ENCODE measurements at regions not wholly inside any gene's neighbourhood (a gene's known extent, or its start where the extent isn't known, plus 50 kb on each side); places are given as distances from the start of the nearest gene placed in this dataset.
"Not testable (repeated sequence)": the region's sequence is repeated elsewhere in the genome, so short reads cannot be mapped to it uniquely, and the experiment has no call there.

- no peak for TF ChIP-seq CTCF (IDR thresholded peaks at IDR 0.05; ENCODE audit: borderline replicate concordance, extremely low read depth, insufficient read depth)
- Histone ChIP-seq H3K4me3 (ENCODE audit: low read length in 3 of 3) (no peak overlapping the region), H3K36me3 (ENCODE audit: control insufficient read depth in 2 of 3, insufficient read depth in 3 of 3, low read length in 3 of 3) (no peaks in the 10 kb centered on the region), H3K4me1 (ENCODE audit: control insufficient read depth in 2 of 3, insufficient read depth in 2 of 3, low read depth in 1 of 3, low read length in 3 of 3) (no peaks in the 10 kb centered on the region), H3K9me3 (ENCODE audit: control insufficient read depth in 2 of 3, insufficient read depth in 1 of 3, low read length in 3 of 3) (no peaks in the 10 kb centered on the region), H3K9ac (ENCODE audit: low read length in 3 of 3) (no peak overlapping the region), H3K27ac (ENCODE audit: low read depth in 2 of 2, low read length in 2 of 2) (no peak overlapping the region), H3K27me3 (ENCODE audit: control insufficient read depth, insufficient read depth, low read length) (no peaks in the 10 kb centered on the region)
- intact Hi-C loops (cut with DNase I) = no loop called here
- no peak for FAIRE-seq
- DNase-seq = no peak
Measured at GRCh38 chr3:181933052-181933618, 221.4 kb downstream of the SOX2 start.

- Histone ChIP-seq H3K9ac (ENCODE audit: low read length in 3 of 3) (no peak overlapping the region), H3K27ac (ENCODE audit: low read depth in 2 of 2, low read length in 2 of 2) (no peak overlapping the region), H3K9me3 (ENCODE audit: control insufficient read depth in 2 of 3, insufficient read depth in 1 of 3, low read length in 3 of 3) (no peaks in the 10 kb centered on the region), H3K36me3 (ENCODE audit: control insufficient read depth in 2 of 3, insufficient read depth in 3 of 3, low read length in 3 of 3) (no peaks in the 10 kb centered on the region), H3K27me3 (ENCODE audit: control insufficient read depth, insufficient read depth, low read length) (no peaks in the 10 kb centered on the region), H3K4me1 (ENCODE audit: control insufficient read depth in 2 of 3, insufficient read depth in 2 of 3, low read depth in 1 of 3, low read length in 3 of 3) (no peaks in the 10 kb centered on the region), H3K4me3 (ENCODE audit: low read length in 3 of 3) (no peak overlapping the region)
- FAIRE-seq (no peak), DNase-seq (no peak)
- no peak for TF ChIP-seq CTCF (IDR thresholded peaks at IDR 0.05; ENCODE audit: borderline replicate concordance, extremely low read depth, insufficient read depth)
- intact Hi-C loops (cut with DNase I) = no loop called here
Measured at GRCh38 chr3:181935915-181936314, 224.2 kb downstream of the SOX2 start.

- no peak overlapping the region for H3K4me3 ChIP-seq (ENCODE audit: low read length in 3 of 3)
- no peaks in the 10 kb centered on the region for H3K36me3 ChIP-seq (ENCODE audit: control insufficient read depth in 2 of 3, insufficient read depth in 3 of 3, low read length in 3 of 3)
- H3K9ac ChIP-seq (ENCODE audit: low read length in 3 of 3) = no peak overlapping the region
- no peaks in the 10 kb centered on the region for H3K27me3 ChIP-seq (ENCODE audit: control insufficient read depth, insufficient read depth, low read length)
- no peak for TF ChIP-seq CTCF (IDR thresholded peaks at IDR 0.05; ENCODE audit: borderline replicate concordance, extremely low read depth, insufficient read depth)
- no peak overlapping the region for H3K27ac ChIP-seq (ENCODE audit: low read depth in 2 of 2, low read length in 2 of 2)
- DNase-seq = no peak
- intact Hi-C loops (cut with DNase I) = no loop called here
- FAIRE-seq = no peak
- H3K9me3 ChIP-seq (ENCODE audit: control insufficient read depth in 2 of 3, insufficient read depth in 1 of 3, low read length in 3 of 3) = no peaks in the 10 kb centered on the region
- H3K4me1 ChIP-seq (ENCODE audit: control insufficient read depth in 2 of 3, insufficient read depth in 2 of 3, low read depth in 1 of 3, low read length in 3 of 3) = no peaks in the 10 kb centered on the region
Measured at GRCh38 chr3:181936774-181937173, 225.0 kb downstream of the SOX2 start.

GRCh38 chr3:181938580-181938979, 226.9 kb downstream of the SOX2 start:
- H3K9me3 ChIP-seq (ENCODE audit: control insufficient read depth in 2 of 3, insufficient read depth in 1 of 3, low read length in 3 of 3); H3K36me3 ChIP-seq (ENCODE audit: control insufficient read depth in 2 of 3, insufficient read depth in 3 of 3, low read length in 3 of 3); H3K4me3 ChIP-seq (ENCODE audit: low read length in 3 of 3); H3K9ac ChIP-seq (ENCODE audit: low read length in 3 of 3); DNase-seq; intact Hi-C loops (cut with DNase I); H3K4me1 ChIP-seq (ENCODE audit: control insufficient read depth in 2 of 3, insufficient read depth in 2 of 3, low read depth in 1 of 3, low read length in 3 of 3); FAIRE-seq; H3K27ac ChIP-seq (ENCODE audit: low read depth in 2 of 2, low read length in 2 of 2); H3K27me3 ChIP-seq (ENCODE audit: control insufficient read depth, insufficient read depth, low read length): not testable (repeated sequence)

All from kidney (tissue), 13 donors.